ENCODE measurements at regions not wholly inside any gene's neighbourhood (a gene's known extent, or its start where the extent isn't known, plus 50 kb on each side); places are given as distances from the start of the nearest gene placed in this dataset.
A peak's percentile ranks its signal among the peaks of the same experiment; 100 is the strongest.
"Not testable (repeated sequence)": the region's sequence is repeated elsewhere in the genome, so short reads cannot be mapped to it uniquely, and the experiment has no call there.

DNA sequence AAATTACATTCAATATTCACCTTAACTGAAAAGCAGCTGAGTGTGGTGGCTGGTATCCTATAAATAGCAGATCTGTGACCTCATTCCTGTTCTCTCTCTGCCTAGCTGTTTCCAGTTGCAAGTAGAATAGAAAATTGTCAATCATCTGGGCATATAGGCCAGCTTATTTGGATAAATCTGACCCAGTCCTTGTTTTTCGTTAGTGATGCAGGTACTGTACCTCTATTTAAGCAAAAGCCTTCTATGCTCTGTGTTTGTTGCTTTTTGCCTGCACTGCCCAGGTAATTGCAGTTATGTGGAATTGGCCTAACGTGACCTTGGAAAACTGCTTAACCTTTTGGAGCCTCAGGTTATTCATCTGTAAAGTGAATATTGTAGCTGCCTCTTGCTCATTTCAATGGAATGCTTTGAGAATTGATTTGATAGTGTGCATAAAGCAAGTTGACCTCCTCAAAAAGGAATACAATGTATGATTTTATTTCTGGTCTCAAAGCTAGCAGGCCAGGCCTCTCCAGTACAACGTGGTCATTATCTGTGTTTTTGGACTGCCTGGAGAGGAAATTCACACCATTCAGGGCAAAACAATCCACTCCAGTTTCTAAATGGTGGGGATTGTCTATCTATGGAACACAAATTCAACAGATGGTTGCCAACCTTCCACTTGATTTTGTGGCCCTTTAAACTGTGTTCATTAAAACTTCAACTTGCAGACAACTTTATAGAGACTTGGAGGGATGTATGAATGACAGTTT is 508.7 kb upstream of the CITED2 start:
- peak; percentile 67 for DNase-seq (ENCODE audit: low read depth)

DNA sequence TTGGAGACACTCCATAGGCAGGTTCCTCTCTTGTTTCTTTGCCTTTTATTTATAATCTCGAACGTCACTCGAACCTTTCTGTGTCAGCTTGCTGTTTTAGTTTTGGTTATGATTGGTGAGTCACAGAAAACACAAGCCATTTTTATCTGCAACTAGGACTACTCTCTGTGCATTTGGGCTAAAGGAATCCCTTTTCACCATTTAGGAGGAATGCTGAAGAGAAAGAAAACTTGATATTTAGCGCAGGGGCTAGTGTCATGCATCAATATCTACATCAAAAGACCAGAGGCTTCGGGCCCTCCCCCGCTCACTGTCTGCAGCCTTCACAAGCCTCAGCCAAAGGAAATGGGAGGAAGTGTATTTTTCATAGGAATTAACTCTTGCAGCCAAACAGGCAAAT is 507.8 kb upstream of the CITED2 start:
- DNase-seq (ENCODE audit: low read depth), result peak; percentile 69

DNA sequence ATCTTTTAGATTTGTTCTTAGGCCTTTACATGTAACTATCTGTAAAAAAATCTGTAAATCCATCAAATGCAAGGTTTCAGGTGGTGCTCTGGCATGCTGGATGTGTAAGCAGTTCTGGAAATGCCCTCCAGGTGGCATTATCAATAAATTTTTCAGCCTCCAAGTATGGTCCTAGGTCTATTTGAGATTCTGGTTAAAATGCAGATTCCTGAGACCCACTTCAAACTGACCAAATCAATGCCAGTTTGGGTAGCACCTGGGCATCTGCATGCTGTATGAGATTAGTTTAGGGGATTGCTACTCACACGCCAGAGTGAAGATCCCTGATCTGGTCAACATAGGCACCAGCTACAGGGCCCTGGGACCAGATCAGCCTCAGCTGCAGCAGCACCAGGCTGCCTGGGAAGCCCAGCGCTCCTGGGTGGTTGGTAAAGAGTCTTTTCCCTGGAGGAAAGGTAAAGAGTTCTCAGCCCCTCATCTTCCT is 507.3 kb upstream of the CITED2 start:
- DNase-seq (ENCODE audit: low read depth), result peak; percentile 44

DNA sequence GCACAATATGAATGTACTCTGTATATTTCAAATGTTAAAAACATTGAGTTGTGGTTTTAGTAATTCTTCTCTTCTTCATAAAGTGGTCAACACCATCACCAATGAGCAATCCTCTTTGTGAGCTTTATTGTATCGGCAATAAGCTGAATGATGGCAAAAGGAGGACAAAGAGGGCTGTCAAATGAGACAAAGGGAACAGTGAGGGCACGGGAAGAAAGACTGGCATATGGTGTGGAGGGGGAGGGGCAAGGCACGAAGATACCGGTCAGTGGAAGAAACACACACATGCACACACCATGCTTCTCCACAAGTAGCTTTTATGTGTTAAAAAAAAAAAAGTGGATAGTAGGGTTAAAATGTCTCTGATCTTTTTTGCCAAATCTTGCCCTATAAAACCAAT is 506.8 kb upstream of the CITED2 start:
- no peak for DNase-seq (ENCODE audit: low read depth)

DNA sequence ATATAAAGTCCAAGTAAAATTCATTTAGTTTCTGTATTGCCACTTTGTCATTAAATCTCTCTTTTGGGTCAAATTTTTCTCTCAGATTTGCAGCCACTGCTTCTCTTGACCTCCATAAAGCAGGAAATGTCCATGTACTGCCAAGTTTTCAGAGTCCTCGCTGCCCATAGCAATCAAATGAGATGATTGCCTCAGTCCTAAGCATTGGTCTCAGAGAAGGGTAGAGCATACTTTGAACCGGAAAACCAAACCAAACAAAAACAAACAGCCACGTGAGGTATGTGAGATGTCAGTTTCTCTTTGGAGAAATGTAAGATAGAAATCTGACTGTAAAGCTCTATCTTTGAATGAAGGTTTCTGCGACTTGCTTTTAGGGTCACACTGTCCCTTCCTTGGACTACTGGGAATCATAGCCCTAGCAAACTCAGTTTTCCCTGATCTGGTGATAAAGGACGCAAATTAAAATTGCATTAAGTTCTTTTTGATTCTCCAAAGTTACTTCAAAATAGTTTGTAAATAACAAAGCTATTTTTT is 505.4 kb upstream of the CITED2 start:
- DNase-seq (ENCODE audit: low read depth), result peak; percentile 80

DNA sequence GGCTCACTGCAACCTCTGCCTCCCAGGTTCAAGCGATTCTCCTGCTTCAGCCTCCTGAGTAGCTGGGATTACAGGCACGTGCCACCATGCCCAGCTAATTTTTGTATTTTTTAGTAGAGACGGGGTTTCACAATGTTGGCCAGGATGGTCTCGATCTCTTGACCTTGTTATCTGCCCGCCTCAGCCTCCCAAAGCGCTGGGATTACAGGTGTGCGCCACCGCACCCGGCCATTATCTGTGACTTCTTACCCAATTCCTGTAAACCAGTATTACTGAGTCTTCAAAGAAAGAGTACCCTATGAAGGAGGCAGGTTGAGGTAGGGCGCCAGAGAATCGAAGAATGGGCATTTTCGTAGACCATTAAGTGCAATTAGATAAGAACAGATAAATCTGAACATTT is 504.8 kb upstream of the CITED2 start:
- not testable (repeated sequence) for DNase-seq (ENCODE audit: low read depth)

DNA sequence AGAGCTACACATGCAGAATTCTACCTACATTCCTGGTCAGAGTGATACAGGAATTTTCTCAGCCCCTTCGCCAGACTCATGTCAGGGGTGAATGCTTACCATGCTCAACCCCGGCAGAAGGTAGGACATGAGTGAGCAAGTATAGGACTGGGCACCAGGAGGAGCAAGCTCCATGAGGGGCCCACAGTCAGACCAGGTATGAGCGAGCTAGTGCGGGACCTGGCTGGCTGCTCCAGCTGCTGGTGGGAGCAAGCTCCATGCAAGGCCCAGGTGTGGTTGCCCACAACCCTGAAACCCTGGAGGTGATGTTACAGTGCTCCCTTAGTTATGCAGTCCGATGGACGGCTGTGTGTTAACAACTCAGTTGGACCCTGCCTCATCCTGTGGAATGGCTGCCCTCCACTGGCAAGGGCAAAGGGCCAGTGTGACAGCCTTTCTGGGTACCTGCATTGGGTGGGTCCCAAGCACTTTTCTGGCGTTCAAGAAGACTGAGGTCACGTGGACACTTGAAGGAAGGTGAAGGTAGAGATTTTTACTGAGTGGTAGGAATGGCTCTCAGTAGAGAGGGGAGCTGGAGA is 503.5 kb upstream of the CITED2 start:
- no peak for DNase-seq (ENCODE audit: low read depth)

DNA sequence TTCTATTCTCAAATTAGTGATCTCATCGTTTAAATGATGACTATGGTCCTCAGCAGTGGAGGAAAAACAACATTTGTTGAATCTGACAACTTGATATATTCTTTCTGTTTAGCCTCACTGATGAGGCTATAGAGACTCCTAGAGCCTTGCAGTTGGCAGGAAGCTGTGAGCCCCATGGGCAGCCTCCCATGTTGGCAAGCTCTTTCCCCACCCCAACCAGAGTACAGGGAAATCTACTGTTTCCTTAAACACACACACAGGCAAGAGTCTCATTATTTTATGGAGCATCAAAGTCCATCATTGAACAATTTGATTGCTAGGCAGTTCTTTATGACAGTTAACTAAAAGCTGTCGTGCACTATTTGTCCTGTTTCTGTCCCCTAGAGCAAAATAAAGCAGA is 498.2 kb upstream of the CITED2 start:
- no peak for DNase-seq (ENCODE audit: low read depth)

DNA sequence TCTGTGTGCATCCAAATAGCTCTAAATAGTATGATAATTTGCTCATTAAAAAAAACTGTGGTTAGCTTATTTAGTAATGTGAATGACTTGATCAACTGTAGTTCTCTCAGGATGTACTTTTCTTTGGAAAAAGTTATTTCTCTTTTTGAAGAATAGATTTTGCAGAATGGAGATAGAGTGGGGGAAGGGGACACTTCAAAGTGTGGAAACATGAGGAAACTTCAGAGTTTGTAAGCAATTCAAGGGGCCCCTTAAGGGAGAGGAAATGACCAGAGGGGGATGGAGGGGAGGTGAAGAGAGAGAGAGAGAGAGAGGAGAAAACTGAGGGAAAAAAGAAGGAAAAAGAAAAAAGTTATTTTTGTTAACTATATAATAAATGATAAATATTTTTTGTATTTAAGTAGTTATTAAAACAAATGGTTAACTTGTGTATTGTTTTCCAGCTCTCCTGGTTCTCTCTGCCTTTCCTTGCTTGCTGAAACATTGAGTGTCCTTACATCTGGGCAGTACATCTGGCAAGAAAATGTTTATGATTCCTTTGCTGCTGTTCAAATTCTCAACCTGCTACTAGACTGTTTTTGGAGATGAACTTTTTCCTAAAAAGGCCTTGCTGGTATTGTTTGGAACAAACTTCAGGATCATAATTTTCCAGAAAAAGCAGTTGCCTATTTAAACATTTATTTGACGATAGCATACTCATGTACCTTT is 497.5 kb upstream of the CITED2 start:
- no peak for DNase-seq (ENCODE audit: low read depth)

DNA sequence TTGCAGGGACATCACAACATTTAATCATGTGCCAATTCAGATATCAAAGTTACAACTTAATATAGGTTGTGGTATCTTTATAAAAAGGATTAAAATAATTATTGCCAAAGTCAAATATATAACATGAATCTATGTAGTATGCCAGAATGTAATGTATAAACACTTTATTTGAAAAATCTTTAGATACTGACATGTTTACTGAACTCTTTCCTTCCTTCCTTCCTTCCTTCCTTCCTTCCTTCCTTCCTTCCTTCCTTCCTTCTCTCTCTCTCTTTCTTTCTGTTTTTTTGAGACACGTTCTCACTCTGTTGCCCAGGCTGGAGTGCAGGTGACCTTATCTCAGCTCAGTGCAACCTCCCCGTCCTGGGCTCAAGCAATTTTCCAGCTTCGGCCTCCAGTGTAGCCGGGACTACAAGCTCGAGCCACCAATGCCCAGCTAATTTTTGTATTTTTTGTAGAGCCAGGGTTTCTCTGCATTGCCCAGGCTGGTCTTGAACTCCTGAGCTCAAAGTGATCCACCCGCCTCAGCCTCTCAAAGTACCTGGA is 496.8 kb upstream of the CITED2 start:
- DNase-seq (ENCODE audit: low read depth), result no peak

DNA sequence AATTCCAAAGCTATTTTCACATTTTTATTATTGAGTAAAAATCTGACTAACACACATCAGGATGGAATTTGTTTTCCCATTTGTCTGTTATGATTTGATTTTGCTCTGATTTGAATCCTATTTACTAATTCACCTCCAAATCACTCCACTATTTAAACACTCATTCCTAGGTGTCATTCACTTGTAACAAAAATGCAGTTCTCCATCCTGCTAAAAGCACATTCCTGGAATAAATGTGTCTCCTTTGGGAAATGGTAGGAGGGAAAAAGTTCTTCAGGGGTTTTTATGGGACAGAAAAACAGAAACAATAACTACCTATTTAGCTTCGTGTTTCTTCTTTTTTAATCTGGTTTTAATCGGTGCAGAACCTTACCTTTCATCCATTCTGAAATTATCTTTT is 494.1 kb upstream of the CITED2 start:
- no peak for DNase-seq (ENCODE audit: low read depth)

DNA sequence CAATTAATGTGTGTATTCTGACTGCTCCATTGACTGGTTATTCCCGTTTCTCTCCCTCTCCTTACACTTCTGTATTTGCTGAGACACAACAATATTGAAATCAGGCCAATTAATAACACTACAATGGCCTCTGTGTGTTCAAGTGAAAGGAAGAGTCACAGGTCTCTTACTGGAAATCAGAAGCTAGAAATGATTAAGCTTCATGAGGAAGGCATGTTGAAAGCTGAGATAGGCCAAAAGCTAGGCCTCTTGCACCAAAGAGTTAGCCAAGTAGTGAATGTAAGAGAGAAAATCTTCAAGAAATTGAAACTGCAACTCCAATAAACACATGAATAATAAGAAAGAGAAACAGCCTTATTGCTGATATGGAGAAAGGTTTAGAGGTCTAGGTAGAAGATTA is 489.5 kb upstream of the CITED2 start:
- no peak for DNase-seq (ENCODE audit: low read depth)

DNA sequence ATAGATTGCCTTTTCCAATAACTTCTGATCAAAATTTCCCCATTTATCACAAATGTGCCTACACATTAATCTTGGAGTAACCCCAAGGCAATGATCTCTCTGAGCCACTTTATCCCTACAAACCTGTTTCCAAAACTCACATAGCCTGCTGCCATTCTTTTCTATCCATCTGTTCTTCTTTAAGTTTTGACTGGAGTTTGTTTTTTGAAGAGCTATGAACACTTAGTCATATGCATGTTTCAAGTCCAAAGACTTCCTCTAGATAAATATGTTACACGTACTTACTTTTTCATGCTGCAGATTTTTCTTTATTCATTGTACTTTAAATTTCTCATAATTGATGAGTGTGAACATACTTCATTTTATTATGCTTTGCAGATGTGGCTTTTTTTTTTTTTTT is 488.9 kb upstream of the CITED2 start:
- peak; percentile 54 for DNase-seq (ENCODE audit: low read depth)

DNA sequence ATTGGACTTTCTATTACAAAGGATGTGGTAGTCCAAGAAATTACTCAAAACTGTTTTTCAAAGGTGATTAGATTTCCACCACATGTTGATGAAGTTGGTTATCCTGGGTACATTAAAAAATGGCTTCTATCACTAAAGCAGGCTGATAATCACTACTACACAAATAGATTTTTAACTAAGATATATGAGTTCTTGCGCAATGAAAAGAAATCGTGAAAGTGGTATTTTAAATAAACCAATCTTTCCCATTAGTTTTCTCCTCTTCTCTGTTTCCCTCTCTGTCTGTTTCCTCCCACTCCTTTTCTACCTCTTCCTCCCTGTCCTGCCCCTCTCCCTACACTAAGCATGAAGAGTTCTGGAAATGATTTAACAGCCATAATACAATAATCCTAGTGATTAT is 487.9 kb upstream of the CITED2 start:
- no peak for DNase-seq (ENCODE audit: low read depth)

DNA sequence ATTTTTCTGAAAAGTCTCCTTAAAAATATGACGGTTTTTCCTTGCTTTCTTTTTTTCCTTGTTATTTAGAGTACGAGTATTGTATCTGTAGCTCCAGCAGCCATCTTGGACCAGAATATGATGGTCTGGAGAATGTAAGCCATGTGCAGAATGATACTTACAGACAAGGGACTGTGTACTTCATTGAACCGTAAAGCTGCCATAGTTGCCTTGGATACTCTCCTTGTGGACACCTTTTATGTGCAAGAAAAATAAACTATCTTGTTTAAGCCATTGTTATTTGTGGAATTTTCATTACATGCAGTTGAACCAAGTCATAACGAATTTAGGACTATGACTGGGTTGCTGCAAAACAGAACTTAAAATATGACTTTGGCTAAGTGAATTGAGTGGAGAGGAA is 485.8 kb upstream of the CITED2 start:
- DNase-seq (ENCODE audit: low read depth), result no peak

DNA sequence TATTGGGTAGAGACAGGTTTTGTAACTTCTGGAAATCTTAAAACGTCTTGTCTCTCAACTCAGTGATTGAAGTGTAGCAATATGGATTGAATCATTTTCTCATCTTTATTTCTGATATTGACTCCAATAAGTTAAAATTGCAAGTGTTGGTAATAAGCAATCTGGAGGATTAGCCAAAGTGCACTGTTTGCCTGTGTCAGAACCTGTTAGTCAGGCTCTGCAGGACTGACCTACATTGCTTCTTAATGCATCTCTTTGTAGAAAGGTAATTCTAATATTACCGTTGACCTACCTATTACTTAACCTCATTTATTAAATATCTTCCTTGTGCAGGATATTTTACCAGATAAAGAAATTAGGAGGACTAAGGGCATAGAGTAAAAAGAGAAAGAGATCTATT is 484.0 kb upstream of the CITED2 start:
- no peak for DNase-seq (ENCODE audit: low read depth)

DNA sequence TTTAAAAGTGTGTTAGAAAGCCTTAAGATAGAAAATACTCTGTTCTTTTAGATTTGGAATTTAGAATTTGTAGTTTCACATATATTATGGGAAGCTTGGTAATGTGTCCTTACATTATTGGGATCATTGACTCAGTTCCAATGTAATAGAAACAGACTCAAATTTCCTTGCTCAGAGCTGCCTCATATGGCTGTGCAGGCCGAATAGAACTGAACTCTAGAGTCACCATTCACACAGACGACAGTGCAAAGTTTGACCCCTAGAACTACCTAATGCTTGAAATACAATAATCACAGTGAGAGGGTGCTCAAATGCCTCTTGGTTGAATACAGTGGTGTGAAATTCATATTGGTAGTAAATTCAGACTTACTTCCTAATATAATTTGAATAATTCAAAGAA is 482.7 kb upstream of the CITED2 start:
- DNase-seq (ENCODE audit: low read depth), result no peak

DNA sequence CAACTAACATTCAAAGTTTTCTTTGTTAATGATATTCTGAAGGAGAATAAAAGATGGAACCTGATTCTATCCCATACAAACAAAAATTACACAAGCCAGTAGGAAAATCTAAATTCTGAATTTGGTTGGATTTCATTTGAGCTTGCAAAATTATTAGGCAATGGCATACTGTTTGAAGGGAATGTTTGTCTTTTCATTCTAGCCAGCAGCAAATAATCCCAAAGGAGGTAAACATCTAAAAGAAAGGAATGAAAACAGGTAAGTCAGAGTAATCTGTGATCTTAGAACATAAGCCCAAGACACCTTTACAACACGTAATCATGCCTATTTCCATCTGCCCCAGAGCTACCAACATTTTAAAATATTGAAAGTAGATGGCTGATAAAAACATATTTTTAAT is 482.1 kb upstream of the CITED2 start:
- no peak for DNase-seq (ENCODE audit: low read depth)

DNA sequence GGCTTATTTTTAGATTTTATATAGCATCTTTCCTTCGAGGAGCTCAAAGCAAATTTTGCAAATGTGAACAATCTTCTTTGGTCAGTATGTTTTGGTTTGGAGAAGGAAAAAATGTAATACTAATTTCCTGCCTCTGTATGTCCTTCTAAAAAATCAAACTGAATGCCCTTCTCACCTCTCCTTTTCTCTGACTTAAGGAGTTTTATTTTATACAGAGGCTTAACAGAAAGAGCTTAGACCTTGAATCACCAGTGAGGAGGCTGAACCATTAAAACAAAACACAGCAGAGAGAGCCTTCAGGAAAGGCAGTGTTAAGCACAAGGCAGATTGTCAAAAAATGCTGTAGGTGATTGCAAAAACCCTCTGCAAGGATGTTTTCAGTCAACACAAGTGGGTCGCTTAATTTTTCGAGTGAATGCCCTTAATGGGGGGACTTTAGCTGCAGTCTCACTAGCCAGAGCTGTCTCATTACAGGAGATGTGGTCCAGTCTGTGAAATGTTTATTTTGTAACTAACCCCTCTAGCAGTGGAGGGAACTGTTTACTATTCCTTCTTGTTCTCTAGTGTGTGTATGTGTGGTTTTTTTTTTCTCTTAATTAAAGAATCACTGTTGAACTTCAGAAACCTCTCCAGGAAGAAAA is 481.3 kb upstream of the CITED2 start:
- DNase-seq (ENCODE audit: low read depth), result peak; percentile 81

DNA sequence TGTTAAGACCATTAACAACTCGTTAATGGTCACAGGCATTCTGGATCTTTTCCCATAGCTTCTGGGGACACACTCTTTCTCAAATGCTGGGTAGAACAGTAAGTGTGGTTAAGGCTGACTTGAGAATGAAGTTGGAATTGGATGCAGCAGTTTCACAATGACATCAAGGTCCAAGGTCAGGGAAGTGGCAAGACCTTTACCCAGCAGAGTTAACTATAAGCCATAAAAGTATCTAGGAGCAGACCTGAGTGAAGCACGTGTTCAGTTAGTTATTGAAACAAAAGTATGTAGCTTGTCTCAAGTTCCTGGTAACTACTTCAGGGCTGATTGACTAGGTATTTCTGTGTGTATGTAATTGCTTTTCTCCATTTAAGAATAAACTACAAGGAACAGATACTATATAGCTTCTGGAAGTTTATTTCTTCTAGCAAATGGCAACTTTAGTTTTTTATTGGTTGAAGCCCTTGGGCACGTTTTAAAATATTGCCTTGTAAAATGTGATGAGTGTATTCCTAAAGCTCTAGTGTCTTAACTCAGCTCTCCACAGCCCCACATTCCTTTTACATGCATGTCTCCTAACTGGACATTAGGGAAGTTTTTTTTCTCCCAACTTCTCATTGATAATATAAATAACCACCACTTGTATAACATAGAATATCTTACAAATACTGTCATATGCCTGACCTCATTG is 479.0 kb upstream of the CITED2 start:
- DNase-seq (ENCODE audit: low read depth), result peak; percentile 48

DNA sequence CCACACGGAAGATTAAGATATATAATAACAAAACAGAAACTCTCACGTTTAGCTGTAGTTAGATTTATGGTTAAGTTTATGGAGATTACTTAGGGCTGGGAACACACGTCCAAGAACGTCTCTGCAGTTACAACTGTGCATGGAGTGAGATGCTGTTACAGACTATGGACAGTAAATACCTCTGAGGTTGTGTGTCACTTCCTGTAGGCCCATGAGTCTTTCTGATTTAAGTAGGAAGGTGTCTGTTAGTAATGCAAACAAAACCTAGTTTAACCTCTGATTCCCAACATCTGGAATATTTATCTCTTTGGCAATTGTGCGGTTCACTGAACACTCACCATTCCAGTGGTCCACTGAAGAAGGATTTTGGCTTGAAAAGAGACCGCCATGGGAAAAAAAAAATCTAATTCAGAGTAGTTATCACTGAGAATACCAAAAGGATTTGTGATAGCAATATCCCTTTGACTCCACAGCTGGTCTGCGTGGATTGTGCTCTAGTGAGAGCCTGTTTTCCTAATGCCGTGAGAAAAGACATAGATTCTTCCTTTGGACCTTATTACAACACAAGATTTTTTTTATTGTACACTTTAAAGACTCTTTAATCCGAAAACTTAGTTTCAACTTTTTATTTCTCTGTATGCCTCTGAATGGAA is 478.2 kb upstream of the CITED2 start:
- peak; percentile 88 for DNase-seq (ENCODE audit: low read depth)
